Endothelial cell of umbilical vein (primary cell): ENCODE measurements at regions not wholly inside any gene's neighbourhood (a gene's known extent, or its start where the extent isn't known, plus 50 kb on each side); places are given as distances from the start of the nearest gene placed in this dataset.

ENCODE experiments used
- BruUV-seq: library from RNA; stranded (reverse); fragments of 400-500 nt; replicated peaks from 2 replicates; lab custom pipeline; 2021; lab: Mats Ljungman, UMichigan
- CTCF ChIA-PET: fragments of 300-600, 350-600 bp; sonication (Branson Sonifier 250); formaldehyde crosslinking; loops from one replicate; lab custom pipeline; 2021; ENCODE audit warnings: antibody characterized with exemption, inconsistent platforms; lab: Charles Lee
- POLR2A ChIA-PET: fragments of 300-600, 350-600 bp; sonication (Branson Sonifier 250); formaldehyde crosslinking; loops from one replicate; lab custom pipeline; 2021; ENCODE audit warnings: antibody characterized with exemption, inconsistent platforms; lab: Charles Lee
- DNase-seq: peaks from one replicate; pipeline ENCODE4 v3.0.0-alpha.2; 2011; ENCODE audit warnings: low read depth, low spot score
- FAIRE-seq: peaks from 2 replicates; lab custom pipeline; 2011; peaks lifted over from hg19 to GRCh38; lab: Jason Lieb, UNC
- H2AFZ ChIP-seq: 2 replicates; pipeline ENCODE4 v1.6.0; 2012; ENCODE audit warnings: low read depth, low read length, control low read depth, inconsistent platforms
- H3K27ac ChIP-seq: 2 replicates; pipeline ENCODE4 v1.5.1; 2011; ENCODE audit warnings: low read depth, mild to moderate bottlenecking, control low read depth, low read length, moderate library complexity; ENCODE audit not compliant: insufficient read depth
- H3K27me3 ChIP-seq, 2 experiments: 2 replicates each; pipeline versions ENCODE4 v1.6.0 to v1.6.1; 2011; ENCODE audit warnings: low read length in 2 of 2, mixed read lengths in 1 of 2; ENCODE audit not compliant: control insufficient read depth in 2 of 2, insufficient read depth in 2 of 2
- H3K36me3 ChIP-seq, 2 experiments: 2 replicates in 1 of 2; 3 replicates in 1 of 2; pipeline ENCODE4 v1.5.1; 2011; ENCODE audit warnings: low read length in 2 of 2, mild to moderate bottlenecking in 1 of 2, moderate library complexity in 1 of 2; ENCODE audit not compliant: control insufficient read depth in 2 of 2, insufficient read depth in 2 of 2; ENCODE audit errors: extremely low read depth in 1 of 2
- H3K4me1 ChIP-seq: 3 replicates; pipeline ENCODE4 v1.5.1; 2011; ENCODE audit warnings: mild to moderate bottlenecking, low read length; ENCODE audit not compliant: control insufficient read depth, insufficient read depth; ENCODE audit errors: extremely low read depth
- H3K4me2 ChIP-seq: 2 replicates; pipeline ENCODE4 v1.6.1; 2011; ENCODE audit warnings: low read length, control low read depth, mixed read lengths; ENCODE audit not compliant: insufficient read depth
- H3K4me3 ChIP-seq, 3 experiments: fragments of 200-600 bp in 1 of 3; sonication (generic), shearing (Covaris generic) in 1 of 3; replicated peaks in 1 of 3; 2 replicates each; pipeline ENCODE4 v1.5.1; 2011 to 2016; ENCODE audit warnings: control low read depth in 3 of 3, low read length in 3 of 3, mild to moderate bottlenecking in 2 of 3, inconsistent platforms in 1 of 3, low read depth in 1 of 3, moderate library complexity in 1 of 3; ENCODE audit not compliant: insufficient read depth in 1 of 3
- H3K79me2 ChIP-seq: 2 replicates; pipeline ENCODE4 v1.6.0; 2012; ENCODE audit warnings: low read length, inconsistent platforms; ENCODE audit not compliant: control insufficient read depth, insufficient read depth
- H3K9ac ChIP-seq: replicated peaks from 2 replicates; pipeline ENCODE3; 2011; ENCODE audit warnings: low read length, control low read depth; ENCODE audit not compliant: insufficient read depth; ENCODE audit errors: extremely low read depth
- H3K9me1 ChIP-seq: replicated peaks from 3 replicates; pipeline ENCODE4 v1.6.0; 2011; ENCODE audit warnings: mild to moderate bottlenecking, low read length; ENCODE audit not compliant: control insufficient read depth, insufficient read depth; ENCODE audit errors: extremely low read depth
- H3K9me3 ChIP-seq: replicated peaks from 2 replicates; pipeline ENCODE4 v1.5.1; 2012; ENCODE audit warnings: low read length, inconsistent platforms; ENCODE audit not compliant: control insufficient read depth, insufficient read depth
- H4K20me1 ChIP-seq: replicated peaks from 2 replicates; pipeline ENCODE3; 2011; ENCODE audit warnings: mild to moderate bottlenecking, low read length; ENCODE audit not compliant: control insufficient read depth, insufficient read depth; ENCODE audit errors: extremely low read depth
- CTCF ChIP-seq, 2 donors: IDR thresholded peaks; 1 replicate in 1 of 2; 2 replicates in 1 of 2; pipeline ENCODE4 v1.5.1; 2011; ENCODE audit warnings: low read length in 2 of 2, mild to moderate bottlenecking in 2 of 2, moderate library complexity in 2 of 2, control low read depth in 1 of 2, inconsistent platforms in 1 of 2, low read depth in 1 of 2; ENCODE audit not compliant: insufficient read depth in 1 of 2; ENCODE audit errors: extremely low read depth in 1 of 2
- EZH2 ChIP-seq: IDR thresholded peaks from 2 replicates; pipeline ENCODE4 v1.6.1; 2012; ENCODE audit warnings: borderline replicate concordance, low read depth, mild to moderate bottlenecking, moderate library complexity, low read length, inconsistent platforms; ENCODE audit not compliant: severe bottlenecking
- FOS ChIP-seq: IDR thresholded peaks from 2 replicates; pipeline ENCODE4 v1.6.1; 2011; ENCODE audit warnings: mild to moderate bottlenecking, low read length, moderate library complexity, borderline replicate concordance; ENCODE audit not compliant: insufficient read depth
- GATA2 ChIP-seq: IDR thresholded peaks from 2 replicates; pipeline ENCODE4 v1.7.0; 2011; ENCODE audit warnings: low read depth, mild to moderate bottlenecking, moderate library complexity, mixed read lengths, low read length; ENCODE audit not compliant: insufficient read length, insufficient read depth
- JUN ChIP-seq: IDR thresholded peaks from 2 replicates; pipeline ENCODE4 v1.6.1; 2011; ENCODE audit warnings: borderline replicate concordance, low read depth; ENCODE audit not compliant: insufficient read length, insufficient read depth
- MAX ChIP-seq: IDR thresholded peaks from 2 replicates; pipeline ENCODE4 v1.6.1; 2011; ENCODE audit not compliant: insufficient read depth, insufficient read length
- MYC ChIP-seq: IDR thresholded peaks from one replicate; pipeline ENCODE4 v1.6.1; 2011; ENCODE audit warnings: mild to moderate bottlenecking, low read depth, low read length
- POLR2A ChIP-seq: IDR thresholded peaks from 2 replicates; pipeline ENCODE4 v1.6.1; 2012; ENCODE audit warnings: low read depth, mild to moderate bottlenecking, control low read depth, low read length
- POLR2AphosphoS5 ChIP-seq: IDR thresholded peaks from 2 replicates; pipeline ENCODE4 v1.6.1; 2012; ENCODE audit warnings: low read depth, mild to moderate bottlenecking, control low read depth, low read length, moderate library complexity; ENCODE audit not compliant: insufficient read depth
- dilution Hi-C: fragments of 300-500 bp; cut with MboI; formaldehyde crosslinking; loops from one replicate; pipeline ENCODE4 v1.15.0; 2019; ENCODE audit warnings: low sequenced_read_pairs; ENCODE audit not compliant: extremely low pct_ligation_motif_present
- intact Hi-C: fragments of 100-400 bp; cut with micrococcal nuclease; formaldehyde crosslinking; loops from one replicate; pipeline ENCODE4 v1.10.0; 2022

GRCh38 chr2:56008661-56009431 lies 85.3 kb upstream of the EFEMP1 start:
- peak overlapping the region; percentile 100 for H3K27ac ChIP-seq
- dilution Hi-C loops: no loop called here

More at GRCh38 chr2:56008661-56009431, 85.3 kb upstream of the EFEMP1 start:
- Histone ChIP-seq H3K4me2 (peak overlapping the region; percentile 82), H3K27me3 (no peaks in the 10 kb centered on the region), H3K9ac (peak overlapping the region; percentile 96), H4K20me1 (no peaks in the 10 kb centered on the region), H3K36me3 (no peaks in the 10 kb centered on the region), H3K9me3 (no peaks in the 10 kb centered on the region), H3K79me2 (no peaks in the 10 kb centered on the region), H3K4me3 (no peak overlapping the region), H3K9me1 (no peaks in the 10 kb centered on the region), H2AFZ (no peak overlapping the region), H3K4me1 (peaks cover 62% of the 10 kb centered on the region)
- FAIRE-seq (peak; percentile 83), DNase-seq (peak; percentile 99)
- ChIA-PET CTCF (interaction anchor here (0.6 to 4.7 kb wide), 15 partner anchors 12 to 238 kb away, joined by 3 to 46 read pairs (median 4); partner anchors contain the start of gene EFEMP1), POLR2A (interaction anchor here (0.8 to 2.2 kb wide), 6 partner anchors 16 to 86 kb away, joined by 3 to 11 read pairs (median 6); partner anchors contain the start of gene EFEMP1)
- TF ChIP-seq EZH2 (no peak), POLR2AphosphoS5 (peak; percentile 87), MAX (peak; percentile 92), GATA2 (peak; percentile 62), MYC (no peak), JUN (peak; percentile 81), CTCF (IDR thresholded peaks at IDR 0.05; ENCODE audit: extremely low read depth in 1 of 2, insufficient read depth in 1 of 2, low read depth in 1 of 2, low read length in 2 of 2) (no peak), POLR2A (peak; percentile 83), FOS (peak; percentile 66)
- TSS peak; percentile 30 for BruUV-seq
- intact Hi-C loops: loop anchor here (1.0 kb wide), 11 partner anchors 17 to 316 kb away; partner anchors contain the start of genes EFEMP1 and PNPT1
